Panc1 (cell line): ENCODE measurements at regions not wholly inside any gene's neighbourhood (a gene's known extent, or its start where the extent isn't known, plus 50 kb on each side); places are given as distances from the start of the nearest gene placed in this dataset.
"Not testable (repeated sequence)": the region's sequence is repeated elsewhere in the genome, so short reads cannot be mapped to it uniquely, and the experiment has no call there.

Experiments
- ATAC-seq: fragments of 200-7000 bp; cut with Tn5 transposase; 2 replicates; pipeline ENCODE4 v1.9.1; 2020; ENCODE audit warnings: mild to moderate bottlenecking, moderate library complexity
- BruUV-seq: library from RNA; stranded (reverse); fragments of 400-500 nt; replicated peaks from 2 replicates; lab custom pipeline; 2021; lab: Mats Ljungman, UMichigan
- CTCF ChIA-PET: fragments of 300-600 bp; sonication (Branson Sonifier 250); formaldehyde crosslinking; loops from one replicate; lab custom pipeline; 2022; ENCODE audit warnings: antibody characterized with exemption; lab: Charles Lee
- POLR2A ChIA-PET: fragments of 300-600 bp; sonication (Branson Sonifier 250); formaldehyde crosslinking; loops from one replicate; lab custom pipeline; 2022; ENCODE audit warnings: antibody characterized with exemption; lab: Charles Lee
- DNase-seq: peaks from one replicate; pipeline ENCODE4 v3.0.0-alpha.2; 2010; ENCODE audit warnings: low read depth, low spot score
- H3K27ac ChIP-seq: 2 replicates; pipeline ENCODE4 v1.5.1; 2011; ENCODE audit warnings: mild to moderate bottlenecking, low read length, inconsistent platforms
- H3K27me3 ChIP-seq: fragments of 200-500 bp; sonication (Bioruptor generic); 2 replicates; pipeline ENCODE4 v1.6.0; 2014; ENCODE audit warnings: low read length, inconsistent platforms; ENCODE audit not compliant: control insufficient read depth, insufficient read depth
- H3K36me3 ChIP-seq: fragments of 200-500 bp; sonication (Bioruptor generic); 2 replicates; pipeline ENCODE4 v1.5.1; 2014; ENCODE audit warnings: inconsistent platforms, mild to moderate bottlenecking, low read length, moderate library complexity; ENCODE audit not compliant: control insufficient read depth, insufficient read depth
- H3K4me1 ChIP-seq: 2 replicates; pipeline ENCODE4 v1.5.1; 2011; ENCODE audit warnings: inconsistent platforms, mild to moderate bottlenecking, low read length, moderate library complexity; ENCODE audit not compliant: control insufficient read depth, insufficient read depth
- H3K4me3 ChIP-seq, 2 experiments: 2 replicates each; pipeline ENCODE4 v1.5.1; 2011 to 2012; ENCODE audit warnings: low read depth in 2 of 2, low read length in 2 of 2, mild to moderate bottlenecking in 2 of 2, inconsistent platforms in 1 of 2, moderate library complexity in 1 of 2
- H3K9me3 ChIP-seq: fragments of 200-500 bp; sonication (Bioruptor generic); 2 replicates; pipeline ENCODE4 v1.5.1; 2014; ENCODE audit warnings: low read depth, mild to moderate bottlenecking, inconsistent platforms, low read length, moderate library complexity; ENCODE audit not compliant: control insufficient read depth, insufficient read depth
- CTCF ChIP-seq: fragments of 450-650 bp; IDR thresholded peaks from 2 replicates; pipeline ENCODE4 v1.5.1; 2017; ENCODE audit warnings: mild to moderate bottlenecking
- POLR2AphosphoS5 ChIP-seq: IDR thresholded peaks from 2 replicates; pipeline ENCODE4 v1.6.1; 2012; ENCODE audit warnings: mild to moderate bottlenecking, low read depth, low read length, moderate library complexity
- REST ChIP-seq, 2 experiments: IDR thresholded peaks; 2 replicates each; pipeline ENCODE4 v1.6.1; 2011 to 2012; ENCODE audit warnings: low read depth in 2 of 2, control low read depth in 1 of 2, low read length in 1 of 2, mild to moderate bottlenecking in 1 of 2, moderate library complexity in 1 of 2; ENCODE audit not compliant: insufficient read depth in 1 of 2
- SIN3A ChIP-seq: IDR thresholded peaks from 2 replicates; pipeline ENCODE4 v1.6.1; 2012; ENCODE audit warnings: low read depth, mild to moderate bottlenecking, low read length, moderate library complexity, borderline replicate concordance; ENCODE audit not compliant: insufficient read depth
- TCF7L2 ChIP-seq: IDR thresholded peaks from 2 replicates; pipeline ENCODE4 v1.6.1; 2011; ENCODE audit warnings: mild to moderate bottlenecking, low read depth, low read length, inconsistent platforms
- in situ Hi-C: cut with HindIII; loops from 2 replicates; pipeline ENCODE4 v1.10.0; 2016; ENCODE audit warnings: low sequenced_read_pairs, low pct_unique_long_range_greater_than_20kb
- intact Hi-C: fragments of 100-400 bp; cut with micrococcal nuclease; formaldehyde crosslinking; loops from one replicate; pipeline ENCODE4 v1.10.0; 2022; ENCODE audit not compliant: unreplicated experiment

DNA sequence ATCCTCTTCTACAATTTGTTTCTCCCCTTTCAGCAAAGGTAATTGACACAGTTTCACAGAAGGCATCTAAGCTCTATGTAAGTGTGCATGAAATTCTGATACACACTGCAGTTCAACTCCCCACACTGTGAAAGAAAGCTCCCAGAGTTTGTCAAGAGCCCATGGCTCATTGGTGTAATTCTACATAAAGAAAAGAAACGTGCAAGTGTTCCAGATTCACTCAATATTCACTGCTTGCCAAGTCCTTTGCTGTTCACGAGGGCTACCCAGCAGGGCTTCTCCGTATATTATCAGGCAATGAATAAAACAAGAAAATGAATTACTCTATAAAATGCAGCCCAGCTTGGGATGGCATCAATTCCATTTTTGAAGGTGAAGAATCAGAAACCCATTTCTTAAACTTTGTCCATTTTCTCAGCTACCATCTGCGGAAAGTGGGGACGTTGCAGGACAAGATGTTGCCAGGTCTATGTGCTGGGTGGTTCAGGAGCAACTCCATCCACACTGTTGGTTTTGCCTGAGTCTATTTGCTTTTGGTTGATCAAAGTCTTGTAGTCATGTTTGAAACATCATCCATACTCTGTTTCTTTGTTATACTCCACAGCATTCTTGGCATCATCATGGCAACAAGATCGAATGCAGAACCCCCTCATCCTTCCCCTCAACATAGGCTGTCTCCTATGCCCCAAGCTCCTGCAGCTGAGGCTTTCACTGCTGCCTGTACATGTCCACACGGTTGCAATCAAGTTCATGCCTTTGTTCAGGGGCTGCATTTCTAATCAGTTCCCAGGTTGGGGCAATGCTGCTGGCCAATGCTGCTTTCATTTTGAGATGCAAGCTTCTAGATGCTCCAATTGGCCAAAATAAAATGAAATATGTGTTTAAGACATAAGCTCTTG, 301.8 kb downstream of the MED10 start:
- CTCF ChIA-PET, result no interaction called here
- no peak overlapping the region for H3K27ac ChIP-seq
- no peak overlapping the region for H3K4me3 ChIP-seq
- POLR2A ChIA-PET, result no interaction called here
- ATAC-seq (no peak), DNase-seq (no peak)
- H3K36me3 ChIP-seq, result no peaks in the 10 kb centered on the region
- intact Hi-C loops, result no loop called here
- no peaks in the 10 kb centered on the region for H3K4me1 ChIP-seq
- H3K9me3 ChIP-seq, result no peaks in the 10 kb centered on the region
- H3K27me3 ChIP-seq, result no peaks in the 10 kb centered on the region
- no TSS peak for BruUV-seq
- TF ChIP-seq TCF7L2 (no peak), POLR2AphosphoS5 (no peak), CTCF (no peak), SIN3A (no peak), REST (IDR thresholded peaks at IDR 0.05; ENCODE audit: insufficient read depth in 1 of 2, low read depth in 2 of 2, low read length in 1 of 2) (no peak)
- in situ Hi-C loops, result no loop called here

GRCh38 chr5:6072488-6072887, 305.9 kb downstream of the MED10 start:
- POLR2A ChIA-PET, DNase-seq, H3K27me3 ChIP-seq, H3K4me3 ChIP-seq, intact Hi-C loops, H3K27ac ChIP-seq, H3K9me3 ChIP-seq, ATAC-seq, H3K4me1 ChIP-seq, H3K36me3 ChIP-seq, in situ Hi-C loops, CTCF ChIA-PET, BruUV-seq: not testable (repeated sequence)

- Histone ChIP-seq H3K27ac (no peak overlapping the region), H3K27me3 (no peaks in the 10 kb centered on the region), H3K9me3 (no peaks in the 10 kb centered on the region), H3K4me3 (no peak overlapping the region), H3K36me3 (no peaks in the 10 kb centered on the region), H3K4me1 (no peaks in the 10 kb centered on the region)
- intact Hi-C loops (no loop called here), in situ Hi-C loops (no loop called here)
- CTCF ChIA-PET, result no interaction called here
- DNase-seq, result no peak
- ATAC-seq, result no peak
- BruUV-seq, result no TSS peak
- TF ChIP-seq SIN3A (no peak), REST (IDR thresholded peaks at IDR 0.05; ENCODE audit: insufficient read depth in 1 of 2, low read depth in 2 of 2, low read length in 1 of 2) (no peak), CTCF (no peak), TCF7L2 (no peak)
- POLR2A ChIA-PET, result no interaction called here
Observed at GRCh38 chr5:6069496-6070185, 308.7 kb downstream of the MED10 start.
